ENCODE measurements at regions not wholly inside any gene's neighbourhood (a gene's known extent, or its start where the extent isn't known, plus 50 kb on each side); places are given as distances from the start of the nearest gene placed in this dataset.

- TF ChIP-seq POLR2AphosphoS5 (IDR thresholded peaks at IDR 0.05; ENCODE audit: low read depth, low read length), result no peak
- TF ChIP-seq POU2F2 (IDR thresholded peaks at IDR 0.05; ENCODE audit: low read depth, low read length), result no peak
- no peak for TF ChIP-seq POLR2A (IDR thresholded peaks at IDR 0.05; ENCODE audit: low read depth, low read length)
- no peak for TF ChIP-seq SPI1 (IDR thresholded peaks at IDR 0.05; ENCODE audit: low read depth, low read length)
Observed at GRCh38 chrX:75648803-75649588, 126.2 kb upstream of the ZDHHC15 start.

Measured in GM12891 (cell line).